Natural killer cell (primary cell): ENCODE measurements at regions not wholly inside any gene's neighbourhood (a gene's known extent, or its start where the extent isn't known, plus 50 kb on each side); places are given as distances from the start of the nearest gene placed in this dataset.

ENCODE experiments used
- ATAC-seq, 3 donors: fragments of 150-1000 bp in 2 of 3; fragments of 200-7000 bp in 1 of 3; cut with Tn5 transposase; 1 replicate in 1 of 3; 2 replicates in 2 of 3; pipeline ENCODE4 v1.10.0; 2021; ENCODE audit warnings: mild to moderate bottlenecking in 2 of 3, moderate library complexity in 2 of 3
- DNase-seq, 2 donors: peaks; one replicate each; pipeline versions ENCODE4 v3.0.0 to v3.0.0-alpha.2; 2013 to 2021; ENCODE audit warnings: mixed read lengths in 1 of 2
- H3K27ac ChIP-seq: one replicate; pipeline ENCODE4 v1.5.1; 2013; ENCODE audit warnings: mild to moderate bottlenecking, low read length
- H3K27me3 ChIP-seq: one replicate; pipeline ENCODE4 v1.6.1; 2013; ENCODE audit warnings: low read length; ENCODE audit not compliant: control insufficient read depth, insufficient read depth
- H3K36me3 ChIP-seq: one replicate; pipeline ENCODE4 v1.6.1; 2013; ENCODE audit warnings: low read length; ENCODE audit not compliant: control insufficient read depth, insufficient read depth
- H3K4me1 ChIP-seq: one replicate; pipeline ENCODE4 v1.6.1; 2013; ENCODE audit warnings: low read length; ENCODE audit not compliant: control insufficient read depth, insufficient read depth
- H3K4me3 ChIP-seq: one replicate; pipeline ENCODE4 v1.5.1; 2013; ENCODE audit warnings: low read length
- H3K9me3 ChIP-seq: one replicate; pipeline ENCODE4 v1.6.1; 2013; ENCODE audit warnings: low read length; ENCODE audit not compliant: control insufficient read depth, insufficient read depth
- H3K27ac Mint-ChIP-seq, 2 donors: one replicate each; pipeline ENCODE4 v1.8.0; 2022; ENCODE audit warnings: mild to moderate bottlenecking in 2 of 2, mixed read lengths in 2 of 2, moderate library complexity in 1 of 2
- H3K27me3 Mint-ChIP-seq, 2 donors: one replicate each; pipeline ENCODE4 v1.8.0; 2022; ENCODE audit warnings: low read depth in 2 of 2, mixed read lengths in 2 of 2
- H3K36me3 Mint-ChIP-seq: one replicate; pipeline ENCODE4 v1.8.0; 2022; ENCODE audit warnings: mixed read lengths
- H3K4me1 Mint-ChIP-seq, 2 donors: one replicate each; pipeline ENCODE4 v1.8.0; 2022; ENCODE audit warnings: mixed read lengths in 2 of 2
- H3K4me3 Mint-ChIP-seq: one replicate; pipeline ENCODE4 v1.8.0; 2022; ENCODE audit warnings: mild to moderate bottlenecking, moderate library complexity, mixed read lengths
- H3K9me3 Mint-ChIP-seq, 2 donors: one replicate each; pipeline ENCODE4 v1.8.0; 2022; ENCODE audit warnings: mixed read lengths in 2 of 2
- WGBS: methylation state at CpG from one replicate; pipeline ENCODE4 v1.1.7; 2013; ENCODE audit warnings: missing lambda C conversion rate; ENCODE audit not compliant: insufficient coverage; 5-methylcytosine and 5-hydroxymethylcytosine counted together
- intact Hi-C: fragments of 100-400 bp; cut with micrococcal nuclease; formaldehyde crosslinking; loops from one replicate; pipeline ENCODE4 v1.14.2; 2022
- TF ChIP-seq, protein P1 (sequence below): fragments of 200-600 bp; IDR thresholded peaks from one replicate; pipeline ENCODE4 v1.8.0; 2022; ENCODE audit warnings: antibody characterized with exemption

DNA sequence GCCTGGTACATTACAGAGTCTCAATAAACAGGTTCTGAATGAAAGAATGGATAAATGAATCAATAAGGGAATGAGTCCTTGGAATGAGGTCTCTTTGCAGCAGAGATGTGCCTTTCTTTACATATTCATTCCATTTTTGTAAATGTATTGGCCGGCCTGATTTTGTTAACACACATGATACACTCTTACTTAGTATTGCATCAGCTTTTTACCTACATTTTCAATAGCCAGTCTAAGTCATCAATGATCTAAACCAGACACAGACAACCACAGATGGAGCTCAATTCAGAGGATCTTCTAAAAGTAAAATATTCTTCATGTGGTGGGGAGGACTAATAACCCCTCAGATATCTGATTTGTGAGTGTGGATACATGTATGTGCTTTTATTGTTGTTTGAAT, 653.1 kb downstream of the LMO4 start:
- Histone ChIP-seq H3K4me1 (no peaks in the 10 kb centered on the region), H3K27me3 (no peaks in the 10 kb centered on the region), H3K36me3 (no peaks in the 10 kb centered on the region), H3K9me3 (no peaks in the 10 kb centered on the region), H3K4me3 (no peak overlapping the region), H3K27ac (no peak overlapping the region)
- TF ChIP-seq, protein P1, sequence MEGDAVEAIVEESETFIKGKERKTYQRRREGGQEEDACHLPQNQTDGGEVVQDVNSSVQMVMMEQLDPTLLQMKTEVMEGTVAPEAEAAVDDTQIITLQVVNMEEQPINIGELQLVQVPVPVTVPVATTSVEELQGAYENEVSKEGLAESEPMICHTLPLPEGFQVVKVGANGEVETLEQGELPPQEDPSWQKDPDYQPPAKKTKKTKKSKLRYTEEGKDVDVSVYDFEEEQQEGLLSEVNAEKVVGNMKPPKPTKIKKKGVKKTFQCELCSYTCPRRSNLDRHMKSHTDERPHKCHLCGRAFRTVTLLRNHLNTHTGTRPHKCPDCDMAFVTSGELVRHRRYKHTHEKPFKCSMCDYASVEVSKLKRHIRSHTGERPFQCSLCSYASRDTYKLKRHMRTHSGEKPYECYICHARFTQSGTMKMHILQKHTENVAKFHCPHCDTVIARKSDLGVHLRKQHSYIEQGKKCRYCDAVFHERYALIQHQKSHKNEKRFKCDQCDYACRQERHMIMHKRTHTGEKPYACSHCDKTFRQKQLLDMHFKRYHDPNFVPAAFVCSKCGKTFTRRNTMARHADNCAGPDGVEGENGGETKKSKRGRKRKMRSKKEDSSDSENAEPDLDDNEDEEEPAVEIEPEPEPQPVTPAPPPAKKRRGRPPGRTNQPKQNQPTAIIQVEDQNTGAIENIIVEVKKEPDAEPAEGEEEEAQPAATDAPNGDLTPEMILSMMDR: no peak
- intact Hi-C loops: no loop called here
- Mint-ChIP-seq H3K36me3 (no peaks in the 10 kb centered on the region), H3K27me3 (peaks cover 0 to 4% of the 10 kb centered on the region in 2 donors), H3K27ac (no peak overlapping the region), H3K4me1 (no peaks in the 10 kb centered on the region), H3K9me3 (no peaks in the 10 kb centered on the region), H3K4me3 (no peak overlapping the region)
- 82% methylated on average over 1 of the region's 1 CpG for WGBS
- ATAC-seq (no peak), DNase-seq (no peak)

DNA sequence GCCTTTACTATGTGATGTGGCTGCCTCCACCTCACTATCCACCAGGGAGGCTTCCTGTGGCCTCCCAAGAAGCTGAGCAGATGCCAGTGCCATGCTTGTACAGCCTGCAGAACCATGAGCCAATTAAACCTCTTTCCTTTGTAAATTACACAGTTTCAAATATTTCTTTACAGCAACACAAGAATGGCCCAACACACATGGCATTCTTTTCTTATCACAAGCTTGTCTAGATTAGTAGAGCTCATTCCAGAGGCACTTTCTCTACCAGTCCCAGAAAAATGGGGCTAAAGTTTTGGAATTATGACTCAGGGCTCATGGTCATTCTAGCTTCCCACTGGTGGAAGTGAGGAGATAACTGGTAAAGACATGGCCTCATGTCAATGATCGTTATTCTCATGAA, 655.2 kb downstream of the LMO4 start:
- Histone ChIP-seq H3K36me3 (no peaks in the 10 kb centered on the region), H3K9me3 (no peaks in the 10 kb centered on the region), H3K4me1 (no peaks in the 10 kb centered on the region), H3K27me3 (no peaks in the 10 kb centered on the region), H3K27ac (no peak overlapping the region), H3K4me3 (no peak overlapping the region)
- Mint-ChIP-seq H3K27ac (no peak overlapping the region), H3K36me3 (no peaks in the 10 kb centered on the region), H3K9me3 (no peaks in the 10 kb centered on the region), H3K27me3 (peaks cover 0 to 4% of the 10 kb centered on the region in 2 donors), H3K4me3 (no peak overlapping the region), H3K4me1 (no peaks in the 10 kb centered on the region)
- no peak for DNase-seq
- 100% methylated on average over 1 of the region's 1 CpG for WGBS
- no peak for ATAC-seq
- TF ChIP-seq, protein P1: no peak
- intact Hi-C loops: no loop called here

DNA sequence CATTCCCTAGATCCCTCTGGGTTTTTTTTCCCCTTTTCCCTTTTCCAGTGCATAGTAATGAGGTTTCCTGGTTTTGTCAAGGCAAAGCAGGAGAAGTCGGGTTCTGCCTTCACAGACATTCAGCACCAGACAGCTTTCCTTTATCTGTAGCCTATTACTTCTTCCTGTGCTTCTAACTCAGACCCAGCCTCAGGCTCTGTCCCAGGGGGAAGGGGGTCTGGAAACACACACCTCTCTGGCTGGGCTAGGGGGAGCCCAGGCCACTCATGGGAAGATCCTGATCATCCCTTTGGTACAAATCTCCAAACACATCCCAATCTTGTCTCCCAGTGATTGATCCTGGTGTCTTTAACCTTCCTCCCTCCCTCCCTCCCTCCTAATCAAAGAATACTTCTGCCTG, 656.4 kb downstream of the LMO4 start:
- 86% methylated on average over 1 of the region's 1 CpG for WGBS
- intact Hi-C loops: no loop called here
- no peaks in the 10 kb centered on the region for H3K9me3 ChIP-seq
- H3K4me1 ChIP-seq: no peaks in the 10 kb centered on the region
- H3K27me3 ChIP-seq: no peaks in the 10 kb centered on the region
- Mint-ChIP-seq H3K4me1 (no peaks in the 10 kb centered on the region), H3K27ac (no peak overlapping the region), H3K36me3 (no peaks in the 10 kb centered on the region), H3K27me3 (peaks cover 0 to 4% of the 10 kb centered on the region in 2 donors), H3K9me3 (no peaks in the 10 kb centered on the region), H3K4me3 (no peak overlapping the region)
- H3K36me3 ChIP-seq: no peaks in the 10 kb centered on the region
- ATAC-seq: no peak
- no peak for DNase-seq
- no peak overlapping the region for H3K4me3 ChIP-seq
- TF ChIP-seq, protein P1: no peak
- H3K27ac ChIP-seq: no peak overlapping the region

DNA sequence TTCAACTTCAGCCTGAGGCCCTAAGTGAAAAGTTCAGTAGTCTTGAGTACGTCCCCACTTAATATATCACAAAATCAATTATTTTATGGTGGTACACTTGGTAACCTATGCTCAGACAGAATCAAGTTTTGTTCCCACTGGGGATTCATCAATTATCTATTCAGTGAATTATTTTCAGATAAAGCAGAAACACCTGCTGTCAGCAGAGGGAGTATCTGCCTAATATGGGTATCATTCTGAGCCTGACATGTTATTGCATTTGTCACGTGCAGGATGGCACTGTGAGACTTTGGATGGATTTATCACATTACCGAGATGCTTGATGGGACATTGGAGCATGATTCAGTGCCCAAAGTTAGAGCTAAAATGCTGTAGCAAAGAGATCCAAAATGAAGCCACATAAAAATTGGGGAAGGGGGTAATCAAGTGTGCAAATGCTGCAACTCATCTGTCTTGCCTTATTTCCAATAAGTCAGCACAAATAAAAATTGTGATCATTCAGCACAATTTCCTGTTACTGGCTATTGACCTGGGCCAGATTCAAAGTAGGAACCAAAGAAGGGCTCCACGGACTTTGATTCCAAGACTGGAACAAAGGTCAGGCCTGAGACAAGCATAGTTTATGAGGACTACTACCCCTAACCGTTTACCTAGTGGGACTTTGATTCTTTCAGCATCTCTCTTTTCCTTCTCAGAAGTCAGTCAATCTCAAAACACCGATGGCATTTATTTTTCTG, 657.6 kb downstream of the LMO4 start:
- TF ChIP-seq, protein P1: no peak
- 89% methylated on average over 6 of the region's 6 CpGs for WGBS
- no peaks in the 10 kb centered on the region for H3K4me1 ChIP-seq
- Mint-ChIP-seq H3K27me3 (peaks cover under 1 to 4% of the 10 kb centered on the region in 2 donors), H3K27ac (no peak overlapping the region), H3K4me3 (no peak overlapping the region), H3K9me3 (no peaks in the 10 kb centered on the region), H3K4me1 (no peaks in the 10 kb centered on the region), H3K36me3 (no peaks in the 10 kb centered on the region)
- H3K4me3 ChIP-seq: no peak overlapping the region
- ATAC-seq (no peak), DNase-seq (no peak)
- intact Hi-C loops: no loop called here
- H3K27me3 ChIP-seq: no peaks in the 10 kb centered on the region
- H3K27ac ChIP-seq: no peak overlapping the region
- no peaks in the 10 kb centered on the region for H3K9me3 ChIP-seq
- no peaks in the 10 kb centered on the region for H3K36me3 ChIP-seq
